Endothelial cell (in vitro differentiated cells): ENCODE measurements at regions not wholly inside any gene's neighbourhood (a gene's known extent, or its start where the extent isn't known, plus 50 kb on each side); places are given as distances from the start of the nearest gene placed in this dataset.
A peak's percentile ranks its signal among the peaks of the same experiment; 100 is the strongest.

Experiments
- DNase-seq: peaks from one replicate; pipeline ENCODE4 v3.0.0; 2021; ENCODE audit warnings: low spot score
- H3K27ac Mint-ChIP-seq: one replicate; pipeline ENCODE4 v1.8.0; 2021; ENCODE audit warnings: mixed read lengths, inconsistent platforms; ENCODE audit not compliant: unreplicated experiment
- H3K27me3 Mint-ChIP-seq: one replicate; pipeline ENCODE4 v1.8.0; 2021; ENCODE audit warnings: mild to moderate bottlenecking, moderate library complexity, mixed read lengths, inconsistent platforms; ENCODE audit not compliant: unreplicated experiment
- H3K36me3 Mint-ChIP-seq: one replicate; pipeline ENCODE4 v1.8.0; 2021; ENCODE audit warnings: mild to moderate bottlenecking, low read depth, mixed read lengths, inconsistent platforms; ENCODE audit not compliant: unreplicated experiment
- H3K4me1 Mint-ChIP-seq: one replicate; pipeline ENCODE4 v1.8.0; 2021; ENCODE audit warnings: mild to moderate bottlenecking, mixed read lengths, inconsistent platforms; ENCODE audit not compliant: unreplicated experiment
- H3K4me3 Mint-ChIP-seq: one replicate; pipeline ENCODE4 v1.8.0; 2021; ENCODE audit warnings: mild to moderate bottlenecking, mixed read lengths, inconsistent platforms; ENCODE audit not compliant: unreplicated experiment
- H3K9me3 Mint-ChIP-seq: one replicate; pipeline ENCODE4 v1.8.0; 2021; ENCODE audit warnings: mixed read lengths, inconsistent platforms; ENCODE audit not compliant: unreplicated experiment
- TF ChIP-seq, protein P1 (sequence below): fragments of 200-600 bp; sonication (generic); IDR thresholded peaks from one replicate; pipeline ENCODE4 v1.5.0; 2021; ENCODE audit warnings: antibody characterized with exemption; ENCODE audit not compliant: unreplicated experiment

DNA sequence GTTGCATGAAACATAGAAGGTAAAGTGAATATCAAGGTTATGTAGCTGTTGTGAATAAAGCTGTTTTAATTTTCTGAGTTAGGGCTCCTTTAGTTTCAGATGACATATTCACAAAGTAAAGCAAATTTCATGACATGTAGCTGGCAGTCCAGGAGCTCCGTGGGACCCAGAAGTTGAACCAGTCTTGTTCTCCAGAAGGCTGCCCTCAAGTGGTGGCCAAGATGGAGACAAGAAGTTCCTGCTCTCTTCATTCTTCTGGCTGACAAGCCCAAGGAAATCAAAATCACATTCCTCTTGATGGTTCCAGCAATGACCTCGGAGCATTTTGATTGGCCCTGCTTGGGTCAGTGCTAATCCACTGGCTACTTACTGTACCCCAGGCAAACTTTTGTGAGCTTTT, 128.7 kb downstream of the LIG4 start:
- Mint-ChIP-seq H3K4me1 (peaks cover 3% of the 10 kb centered on the region), H3K4me3 (no peak overlapping the region), H3K36me3 (no peaks in the 10 kb centered on the region), H3K27me3 (no peaks in the 10 kb centered on the region), H3K9me3 (no peaks in the 10 kb centered on the region), H3K27ac (no peak overlapping the region)
- TF ChIP-seq, protein P1, sequence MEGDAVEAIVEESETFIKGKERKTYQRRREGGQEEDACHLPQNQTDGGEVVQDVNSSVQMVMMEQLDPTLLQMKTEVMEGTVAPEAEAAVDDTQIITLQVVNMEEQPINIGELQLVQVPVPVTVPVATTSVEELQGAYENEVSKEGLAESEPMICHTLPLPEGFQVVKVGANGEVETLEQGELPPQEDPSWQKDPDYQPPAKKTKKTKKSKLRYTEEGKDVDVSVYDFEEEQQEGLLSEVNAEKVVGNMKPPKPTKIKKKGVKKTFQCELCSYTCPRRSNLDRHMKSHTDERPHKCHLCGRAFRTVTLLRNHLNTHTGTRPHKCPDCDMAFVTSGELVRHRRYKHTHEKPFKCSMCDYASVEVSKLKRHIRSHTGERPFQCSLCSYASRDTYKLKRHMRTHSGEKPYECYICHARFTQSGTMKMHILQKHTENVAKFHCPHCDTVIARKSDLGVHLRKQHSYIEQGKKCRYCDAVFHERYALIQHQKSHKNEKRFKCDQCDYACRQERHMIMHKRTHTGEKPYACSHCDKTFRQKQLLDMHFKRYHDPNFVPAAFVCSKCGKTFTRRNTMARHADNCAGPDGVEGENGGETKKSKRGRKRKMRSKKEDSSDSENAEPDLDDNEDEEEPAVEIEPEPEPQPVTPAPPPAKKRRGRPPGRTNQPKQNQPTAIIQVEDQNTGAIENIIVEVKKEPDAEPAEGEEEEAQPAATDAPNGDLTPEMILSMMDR = no peak
- DNase-seq = peak; percentile 8

DNA sequence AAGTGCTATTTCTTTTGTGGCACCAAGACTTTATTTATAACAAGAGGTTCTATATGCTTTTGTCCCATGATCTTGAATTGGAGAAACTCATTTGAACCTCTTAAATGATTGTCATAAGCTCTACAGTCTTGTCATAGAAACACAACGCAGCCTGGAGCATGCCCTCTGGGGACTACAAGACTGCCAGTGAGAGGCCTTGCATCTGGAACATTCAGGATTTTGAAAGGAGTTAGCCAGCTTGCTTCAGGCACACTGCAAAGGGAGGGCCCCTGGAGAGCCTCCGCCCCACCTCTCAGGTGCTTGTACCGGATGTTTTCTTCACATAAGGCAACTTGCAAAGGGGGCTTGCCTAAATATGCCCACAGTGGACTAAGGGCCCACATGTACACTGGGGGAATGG, 130.5 kb downstream of the LIG4 start:
- H3K36me3 Mint-ChIP-seq = no peaks in the 10 kb centered on the region
- H3K27ac Mint-ChIP-seq = no peak overlapping the region
- no peak for DNase-seq
- no peaks in the 10 kb centered on the region for H3K9me3 Mint-ChIP-seq
- no peak overlapping the region for H3K4me3 Mint-ChIP-seq
- TF ChIP-seq, protein P1 = no peak
- peaks cover 3% of the 10 kb centered on the region for H3K4me1 Mint-ChIP-seq
- no peaks in the 10 kb centered on the region for H3K27me3 Mint-ChIP-seq

DNA sequence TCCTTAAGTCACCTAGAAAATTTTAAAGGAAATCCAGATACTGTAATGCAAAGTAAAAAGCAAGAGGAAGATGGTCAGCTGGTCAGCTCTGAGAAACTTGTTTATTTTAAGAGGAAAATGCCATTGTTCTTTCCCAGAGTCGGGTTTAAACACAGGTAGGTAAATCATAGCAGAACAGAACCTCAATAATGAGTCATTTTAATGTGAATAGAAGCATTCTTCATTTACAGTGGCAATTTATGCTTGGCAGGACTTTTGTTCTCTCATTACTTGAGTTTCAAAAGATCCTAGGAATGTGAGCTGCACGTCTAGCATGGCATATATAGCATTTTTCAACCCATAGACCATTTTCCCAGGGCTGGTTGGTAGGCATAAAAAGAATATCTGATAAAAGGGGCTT, 132.3 kb downstream of the LIG4 start:
- no peak for DNase-seq
- H3K4me3 Mint-ChIP-seq = no peak overlapping the region
- no peak overlapping the region for H3K27ac Mint-ChIP-seq
- H3K4me1 Mint-ChIP-seq = peaks cover 3% of the 10 kb centered on the region
- TF ChIP-seq, protein P1 = no peak
- no peaks in the 10 kb centered on the region for H3K9me3 Mint-ChIP-seq
- no peaks in the 10 kb centered on the region for H3K36me3 Mint-ChIP-seq
- no peaks in the 10 kb centered on the region for H3K27me3 Mint-ChIP-seq

DNA sequence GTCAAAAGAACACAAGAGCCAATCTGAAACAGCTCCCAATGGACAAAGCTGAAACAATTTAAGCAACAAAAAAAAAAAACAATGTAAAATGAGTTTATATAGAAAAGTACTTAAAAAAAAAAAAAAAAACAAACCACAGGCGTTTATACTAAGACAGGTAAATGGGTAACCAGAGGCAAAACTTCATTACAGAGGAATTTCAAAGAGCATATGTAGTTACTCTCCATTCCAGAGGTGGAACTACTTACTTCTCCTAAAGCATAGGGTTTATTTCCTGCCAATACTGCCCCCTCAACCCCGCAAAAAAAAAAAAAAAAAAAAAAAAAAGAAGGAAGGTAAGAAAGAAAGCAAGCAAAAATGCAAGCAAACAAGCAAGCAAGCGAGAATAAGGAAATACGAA, 132.9 kb downstream of the LIG4 start:
- H3K27me3 Mint-ChIP-seq = no peaks in the 10 kb centered on the region
- TF ChIP-seq, protein P1 = no peak
- no peak for DNase-seq
- no peak overlapping the region for H3K27ac Mint-ChIP-seq
- H3K4me1 Mint-ChIP-seq = peaks cover 3% of the 10 kb centered on the region
- no peak overlapping the region for H3K4me3 Mint-ChIP-seq
- no peaks in the 10 kb centered on the region for H3K36me3 Mint-ChIP-seq
- no peaks in the 10 kb centered on the region for H3K9me3 Mint-ChIP-seq

DNA sequence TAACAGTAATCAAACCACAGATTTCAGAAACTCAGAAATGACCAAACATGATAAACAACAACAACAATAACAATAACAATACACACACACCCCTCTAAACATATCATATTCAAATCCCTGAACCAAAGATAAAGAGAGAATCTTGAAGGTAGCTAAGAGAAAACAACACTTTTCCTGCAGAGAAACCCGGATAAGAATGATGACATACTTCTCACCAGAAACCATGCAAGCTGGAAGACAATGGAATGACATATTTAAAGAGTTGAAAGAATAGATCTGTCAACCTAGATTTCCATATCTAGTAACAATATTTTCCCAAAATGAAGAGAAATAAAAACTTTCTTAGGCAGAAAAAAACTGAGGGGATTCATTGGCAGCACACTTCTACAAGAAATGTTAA, 138.1 kb downstream of the LIG4 start:
- Mint-ChIP-seq H3K27ac (no peak overlapping the region), H3K9me3 (no peaks in the 10 kb centered on the region), H3K27me3 (no peaks in the 10 kb centered on the region), H3K4me3 (no peak overlapping the region), H3K4me1 (no peaks in the 10 kb centered on the region), H3K36me3 (no peaks in the 10 kb centered on the region)
- no peak for DNase-seq
- TF ChIP-seq, protein P1 = no peak
